Suppressor macrophage treated with lipopolysaccharide for 1 hour (primary cell): ENCODE measurements at regions not wholly inside any gene's neighbourhood (a gene's known extent, or its start where the extent isn't known, plus 50 kb on each side); places are given as distances from the start of the nearest gene placed in this dataset.

ENCODE experiments used
- DNase-seq, 3 donors: peaks; one replicate each; pipeline ENCODE4 v3.0.0-alpha.2; 2020 to 2022

- DNase-seq: no peak
Measured at GRCh38 chr1:112783059-112783458, 67.9 kb upstream of the PPM1J start.

- no peak for DNase-seq
Measured at GRCh38 chr1:112779665-112780526, 64.8 kb upstream of the PPM1J start.

GRCh38 chr1:112778137-112778536 lies 63.0 kb upstream of the PPM1J start:
- DNase-seq: peak; percentile 29 to 53 (median 45)

- no peak for DNase-seq
Measured at GRCh38 chr1:112776688-112777087, 61.6 kb upstream of the PPM1J start.

GRCh38 chr1:112772781-112773180 lies 57.6 kb upstream of the PPM1J start:
- no peak for DNase-seq

- no peak for DNase-seq
Measured at GRCh38 chr1:112770724-112771123, 55.6 kb upstream of the PPM1J start.

- DNase-seq: no peak
Measured at GRCh38 chr1:112769611-112770010, 54.5 kb upstream of the PPM1J start.

- DNase-seq: no peak
Measured at GRCh38 chr1:112767646-112768045, 52.5 kb upstream of the PPM1J start.
